Kidney (tissue), 13 donors: ENCODE measurements at regions not wholly inside any gene's neighbourhood (a gene's known extent, or its start where the extent isn't known, plus 50 kb on each side); places are given as distances from the start of the nearest gene placed in this dataset.
"Not testable (repeated sequence)": the region's sequence is repeated elsewhere in the genome, so short reads cannot be mapped to it uniquely, and the experiment has no call there.

Experiments used
- DNase-seq, 5 donors: peaks; one replicate each; pipeline ENCODE4 v3.0.0-alpha.2; 2013 to 2020
- FAIRE-seq: peaks from 2 replicates; lab custom pipeline; 2012; peaks lifted over from hg19 to GRCh38; lab: Jason Lieb, UNC
- H3K27ac ChIP-seq, 2 donors: one replicate each; pipeline ENCODE4 v1.7.0; 2013; ENCODE audit warnings: low read depth in 2 of 2, low read length in 2 of 2, inconsistent platforms in 1 of 2
- H3K27me3 ChIP-seq: one replicate; pipeline ENCODE4 v1.7.1; 2013; ENCODE audit warnings: low read length, inconsistent platforms; ENCODE audit not compliant: control insufficient read depth, insufficient read depth
- H3K36me3 ChIP-seq, 3 donors: one replicate each; pipeline versions ENCODE4 v1.7.0 to v1.7.1; 2013; ENCODE audit warnings: low read length in 3 of 3, control low read depth in 1 of 3, inconsistent platforms in 1 of 3; ENCODE audit not compliant: insufficient read depth in 3 of 3, control insufficient read depth in 2 of 3
- H3K4me1 ChIP-seq, 3 donors: one replicate each; pipeline versions ENCODE4 v1.7.0 to v1.7.1; 2013; ENCODE audit warnings: low read length in 3 of 3, inconsistent platforms in 1 of 3, low read depth in 1 of 3; ENCODE audit not compliant: control insufficient read depth in 2 of 3, insufficient read depth in 2 of 3
- H3K4me3 ChIP-seq, 3 donors: one replicate each; pipeline versions ENCODE4 v1.7.0 to v1.8.1; 2013; ENCODE audit warnings: low read length in 3 of 3, control low read depth in 1 of 3, inconsistent platforms in 1 of 3
- H3K9ac ChIP-seq, 3 donors: one replicate each; pipeline versions ENCODE4 v1.7.0 to v1.7.1; 2013; ENCODE audit warnings: low read length in 3 of 3, control low read depth in 1 of 3, inconsistent platforms in 1 of 3
- H3K9me3 ChIP-seq, 3 donors: one replicate each; pipeline versions ENCODE4 v1.7.0 to v1.7.1; 2013; ENCODE audit warnings: low read length in 3 of 3, control low read depth in 1 of 3, inconsistent platforms in 1 of 3; ENCODE audit not compliant: control insufficient read depth in 2 of 3, insufficient read depth in 1 of 3
- CTCF ChIP-seq: IDR thresholded peaks from 3 replicates; pipeline ENCODE4 v1.5.1; 2012; ENCODE audit warnings: mild to moderate bottlenecking, moderate library complexity, borderline replicate concordance; ENCODE audit not compliant: insufficient read depth; ENCODE audit errors: extremely low read depth
- intact Hi-C: fragments of 100-400 bp; cut with DNase I; formaldehyde crosslinking; loops from one replicate; pipeline ENCODE4 v1.11.1; 2022
- donor health status: control.
- donor health status: control.
- donor health status: control.
- donor health status: control.
- donor health status: control.
- donor health status: DM: yes; HTN: yes; CAD: no.
- donor health status: Normal renal cell carcinoma (clear cell type).

- no peak for TF ChIP-seq CTCF
- Histone ChIP-seq H3K4me3 (no peak overlapping the region), H3K27ac (no peak overlapping the region), H3K4me1 (no peaks in the 10 kb centered on the region), H3K9ac (no peak overlapping the region), H3K36me3 (no peaks in the 10 kb centered on the region), H3K9me3 (no peaks in the 10 kb centered on the region), H3K27me3 (no peaks in the 10 kb centered on the region)
- no peak for DNase-seq
- intact Hi-C loops: no loop called here
- no peak for FAIRE-seq
Measured at GRCh38 chr10:63836666-63837442, 315.7 kb downstream of the REEP3 start.

GRCh38 chr10:63841761-63842160 is 320.6 kb downstream of the REEP3 start:
- H3K9me3 ChIP-seq: no peaks in the 10 kb centered on the region
- H3K4me3 ChIP-seq: no peak overlapping the region
- no peak for TF ChIP-seq CTCF
- FAIRE-seq (no peak), DNase-seq (no peak)
- H3K27ac ChIP-seq: no peak overlapping the region
- intact Hi-C loops: no loop called here
- no peaks in the 10 kb centered on the region for H3K36me3 ChIP-seq
- no peak overlapping the region for H3K9ac ChIP-seq
- H3K4me1 ChIP-seq: no peaks in the 10 kb centered on the region
- H3K27me3 ChIP-seq: no peaks in the 10 kb centered on the region

DNA sequence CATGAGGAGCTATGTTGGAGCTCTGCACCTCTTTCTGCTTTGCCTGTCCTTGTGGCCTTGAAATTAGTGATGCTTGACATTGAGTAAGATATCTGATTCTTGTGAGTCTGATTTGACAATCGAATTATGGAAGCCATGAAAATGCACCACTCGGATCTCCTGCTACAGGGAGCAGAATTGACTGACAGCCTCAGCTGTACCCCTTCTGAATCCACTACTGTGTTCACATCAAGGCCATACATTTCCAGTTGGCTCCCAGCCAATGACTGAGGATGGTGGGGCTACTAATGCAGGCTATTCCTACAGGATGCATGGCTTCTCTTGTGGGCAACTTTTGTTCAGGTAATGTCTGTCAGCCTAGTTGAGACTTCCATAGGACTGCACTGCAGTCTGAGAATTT is 321.9 kb downstream of the REEP3 start:
- Histone ChIP-seq H3K4me3 (no peak overlapping the region), H3K36me3 (no peaks in the 10 kb centered on the region), H3K27me3 (no peaks in the 10 kb centered on the region), H3K4me1 (no peaks in the 10 kb centered on the region), H3K27ac (no peak overlapping the region), H3K9me3 (no peaks in the 10 kb centered on the region), H3K9ac (no peak overlapping the region)
- no peak for FAIRE-seq
- TF ChIP-seq CTCF: no peak
- intact Hi-C loops: no loop called here
- DNase-seq: no peak

DNA sequence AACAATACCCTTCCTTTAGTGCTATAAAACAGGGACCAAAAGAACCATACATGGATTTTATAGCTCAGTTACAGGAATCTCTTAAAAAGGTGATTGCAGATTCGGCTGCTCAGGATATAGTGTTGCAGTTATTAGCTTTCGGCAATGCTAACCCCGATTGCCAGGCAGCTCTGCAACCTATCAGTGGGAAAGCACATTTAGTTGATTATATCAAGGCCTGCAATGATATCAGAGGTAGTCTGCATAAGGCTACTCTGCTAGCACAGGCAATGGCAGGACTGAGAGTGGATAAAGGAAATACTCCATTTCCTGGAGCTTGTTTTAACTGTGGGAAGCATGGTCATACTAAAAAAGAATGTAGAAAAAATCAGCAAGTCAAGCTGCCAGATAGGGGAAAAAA is 327.7 kb downstream of the REEP3 start:
- H3K36me3 ChIP-seq, H3K27ac ChIP-seq, intact Hi-C loops, H3K9me3 ChIP-seq, H3K4me3 ChIP-seq, FAIRE-seq, DNase-seq, H3K9ac ChIP-seq, H3K27me3 ChIP-seq, H3K4me1 ChIP-seq: not testable (repeated sequence)
